Fibroblast of lung (primary cell): ENCODE measurements at regions not wholly inside any gene's neighbourhood (a gene's known extent, or its start where the extent isn't known, plus 50 kb on each side); places are given as distances from the start of the nearest gene placed in this dataset.
A peak's percentile ranks its signal among the peaks of the same experiment; 100 is the strongest.

Experiments
- DNase-seq, 2 donors: peaks; one replicate each; pipeline versions ENCODE4 v3.0.0 to v3.0.0-alpha.2; 2010; ENCODE audit warnings: low read depth in 2 of 2
- H2AFZ ChIP-seq: 2 replicates; pipeline ENCODE4 v1.5.1; 2012; ENCODE audit warnings: low read length, control low read depth, inconsistent platforms
- H3K27ac ChIP-seq: 2 replicates; pipeline ENCODE4 v1.5.1; 2011; ENCODE audit warnings: low read length, control low read depth; ENCODE audit not compliant: insufficient read depth
- H3K27me3 ChIP-seq: 2 replicates; pipeline ENCODE4 v1.5.1; 2011; ENCODE audit warnings: mild to moderate bottlenecking, low read length; ENCODE audit not compliant: control insufficient read depth, insufficient read depth
- H3K36me3 ChIP-seq: 2 replicates; pipeline ENCODE4 v1.5.1; 2011; ENCODE audit warnings: low read length; ENCODE audit not compliant: control insufficient read depth, insufficient read depth
- H3K4me1 ChIP-seq: 2 replicates; pipeline ENCODE4 v1.5.1; 2011; ENCODE audit warnings: low read length; ENCODE audit not compliant: control insufficient read depth, insufficient read depth; ENCODE audit errors: extremely low read depth
- H3K4me2 ChIP-seq: 2 replicates; pipeline ENCODE4 v1.5.1; 2011; ENCODE audit warnings: low read length, control low read depth; ENCODE audit not compliant: insufficient read depth; ENCODE audit errors: extremely low read depth
- H3K4me3 ChIP-seq, 4 experiments: fragments of 200-600 bp in 1 of 4; sonication (generic) in 1 of 4; replicated peaks in 1 of 4; 2 replicates each; pipeline ENCODE4 v1.5.1; 2011 to 2016; ENCODE audit warnings: low read length in 4 of 4, low read depth in 3 of 4, mild to moderate bottlenecking in 3 of 4, control low read depth in 2 of 4, inconsistent platforms in 1 of 4, mixed read lengths in 1 of 4; ENCODE audit not compliant: insufficient read depth in 1 of 4; ENCODE audit errors: control extremely low read depth in 1 of 4
- H3K79me2 ChIP-seq: 2 replicates; pipeline ENCODE4 v1.5.1; 2012; ENCODE audit warnings: mild to moderate bottlenecking, low read length, inconsistent platforms; ENCODE audit not compliant: control insufficient read depth, insufficient read depth
- H3K9ac ChIP-seq: 2 replicates; pipeline ENCODE4 v1.5.1; 2011; ENCODE audit warnings: mild to moderate bottlenecking, low read length, control low read depth; ENCODE audit not compliant: insufficient read depth
- H3K9me3 ChIP-seq: 2 replicates; pipeline ENCODE4 v1.5.1; 2012; ENCODE audit warnings: low read depth, low read length; ENCODE audit not compliant: control insufficient read depth, insufficient read depth
- H4K20me1 ChIP-seq: 2 replicates; pipeline ENCODE4 v1.5.1; 2011; ENCODE audit warnings: low read length; ENCODE audit not compliant: control insufficient read depth, insufficient read depth; ENCODE audit errors: extremely low read depth
- EZH2 ChIP-seq: IDR thresholded peaks from 2 replicates; pipeline ENCODE4 v1.5.1; 2012; ENCODE audit warnings: low read length, control low read depth, mild to moderate bottlenecking; ENCODE audit errors: missing control alignments
- TF ChIP-seq, protein P1 (sequence below), 2 donors: IDR thresholded peaks in 1 of 2; conservative IDR thresholded peaks in 1 of 2; 1 replicate in 1 of 2; 2 replicates in 1 of 2; pipeline ENCODE4 v1.5.1; 2011 to 2012; ENCODE audit warnings: low read length in 2 of 2, control low read depth in 1 of 2, inconsistent platforms in 1 of 2, low read depth in 1 of 2, mild to moderate bottlenecking in 1 of 2

DNA sequence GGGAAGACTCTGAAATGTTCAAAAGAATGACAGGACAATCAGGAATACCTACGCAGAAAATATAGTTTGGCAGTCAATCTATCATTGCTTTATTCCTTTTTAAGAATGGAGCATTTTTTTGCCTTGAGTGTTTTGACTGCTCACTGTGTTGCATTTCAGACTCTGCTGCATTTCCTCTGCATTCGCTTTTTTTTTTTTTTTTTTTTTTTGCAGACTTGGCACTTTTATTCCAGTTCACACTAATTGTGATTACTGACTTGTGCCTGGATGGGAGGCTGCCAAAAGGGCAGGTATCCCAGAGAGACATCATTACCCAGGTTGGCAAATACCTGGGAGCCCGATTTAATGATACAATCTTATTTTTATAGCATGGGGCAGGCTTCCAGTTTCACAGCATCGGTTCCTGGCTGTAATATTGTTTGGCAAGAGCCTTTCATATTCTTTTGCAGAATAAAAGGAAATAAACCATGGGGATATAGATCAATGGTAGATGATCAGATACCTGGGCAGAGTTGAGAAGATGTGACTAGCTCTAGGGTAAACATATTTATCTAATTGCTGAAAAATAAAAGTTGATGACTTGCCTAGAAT, 1132.6 kb downstream of the MAT2B start:
- Histone ChIP-seq H3K9me3 (no peaks in the 10 kb centered on the region), H3K9ac (no peak overlapping the region), H3K36me3 (no peaks in the 10 kb centered on the region), H2AFZ (no peak overlapping the region), H3K79me2 (no peaks in the 10 kb centered on the region), H4K20me1 (no peaks in the 10 kb centered on the region), H3K4me2 (no peak overlapping the region), H3K4me1 (no peaks in the 10 kb centered on the region), H3K4me3 (no peak overlapping the region), H3K27ac (no peak overlapping the region), H3K27me3 (no peaks in the 10 kb centered on the region)
- no peak for TF ChIP-seq EZH2
- TF ChIP-seq, protein P1, sequence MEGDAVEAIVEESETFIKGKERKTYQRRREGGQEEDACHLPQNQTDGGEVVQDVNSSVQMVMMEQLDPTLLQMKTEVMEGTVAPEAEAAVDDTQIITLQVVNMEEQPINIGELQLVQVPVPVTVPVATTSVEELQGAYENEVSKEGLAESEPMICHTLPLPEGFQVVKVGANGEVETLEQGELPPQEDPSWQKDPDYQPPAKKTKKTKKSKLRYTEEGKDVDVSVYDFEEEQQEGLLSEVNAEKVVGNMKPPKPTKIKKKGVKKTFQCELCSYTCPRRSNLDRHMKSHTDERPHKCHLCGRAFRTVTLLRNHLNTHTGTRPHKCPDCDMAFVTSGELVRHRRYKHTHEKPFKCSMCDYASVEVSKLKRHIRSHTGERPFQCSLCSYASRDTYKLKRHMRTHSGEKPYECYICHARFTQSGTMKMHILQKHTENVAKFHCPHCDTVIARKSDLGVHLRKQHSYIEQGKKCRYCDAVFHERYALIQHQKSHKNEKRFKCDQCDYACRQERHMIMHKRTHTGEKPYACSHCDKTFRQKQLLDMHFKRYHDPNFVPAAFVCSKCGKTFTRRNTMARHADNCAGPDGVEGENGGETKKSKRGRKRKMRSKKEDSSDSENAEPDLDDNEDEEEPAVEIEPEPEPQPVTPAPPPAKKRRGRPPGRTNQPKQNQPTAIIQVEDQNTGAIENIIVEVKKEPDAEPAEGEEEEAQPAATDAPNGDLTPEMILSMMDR (conservative IDR thresholded peaks at IDR 0.05 in 1 of 2, IDR thresholded peaks at IDR 0.05 in 1 of 2; ENCODE audit: low read depth in 1 of 2, low read length in 2 of 2) = no peak
- no peak for DNase-seq

DNA sequence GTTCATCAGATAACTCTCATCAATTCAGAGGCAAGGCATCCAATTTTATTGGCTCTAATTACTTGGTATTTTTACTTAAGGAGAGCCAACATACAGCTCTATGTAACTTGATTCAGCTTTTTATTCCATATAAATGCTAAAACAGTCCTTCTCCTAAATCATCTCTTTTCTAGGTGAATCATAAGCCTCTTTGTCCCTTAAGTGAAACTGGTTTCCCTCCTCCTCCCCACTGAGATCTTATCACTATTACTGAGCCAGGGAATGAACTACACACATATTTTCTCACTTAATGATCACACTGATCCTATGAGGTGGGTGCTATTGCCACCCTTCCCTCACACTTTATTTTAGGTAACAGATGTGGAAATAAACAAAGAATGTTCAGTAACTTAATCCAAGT, 1143.8 kb downstream of the MAT2B start:
- no peak overlapping the region for H3K4me3 ChIP-seq
- no peak for TF ChIP-seq EZH2
- TF ChIP-seq, protein P1 (conservative IDR thresholded peaks at IDR 0.05 in 1 of 2, IDR thresholded peaks at IDR 0.05 in 1 of 2; ENCODE audit: low read depth in 1 of 2, low read length in 2 of 2) = no peak
- DNase-seq = peak in 1 of 2 donors; percentile 64
- no peak overlapping the region for H3K27ac ChIP-seq
- H3K4me1 ChIP-seq = no peaks in the 10 kb centered on the region
- H3K9ac ChIP-seq = no peak overlapping the region
- H3K27me3 ChIP-seq = no peaks in the 10 kb centered on the region
- H2AFZ ChIP-seq = no peak overlapping the region
- H3K79me2 ChIP-seq = no peaks in the 10 kb centered on the region
- no peaks in the 10 kb centered on the region for H4K20me1 ChIP-seq
- no peaks in the 10 kb centered on the region for H3K36me3 ChIP-seq
- no peak overlapping the region for H3K4me2 ChIP-seq
- no peaks in the 10 kb centered on the region for H3K9me3 ChIP-seq

DNA sequence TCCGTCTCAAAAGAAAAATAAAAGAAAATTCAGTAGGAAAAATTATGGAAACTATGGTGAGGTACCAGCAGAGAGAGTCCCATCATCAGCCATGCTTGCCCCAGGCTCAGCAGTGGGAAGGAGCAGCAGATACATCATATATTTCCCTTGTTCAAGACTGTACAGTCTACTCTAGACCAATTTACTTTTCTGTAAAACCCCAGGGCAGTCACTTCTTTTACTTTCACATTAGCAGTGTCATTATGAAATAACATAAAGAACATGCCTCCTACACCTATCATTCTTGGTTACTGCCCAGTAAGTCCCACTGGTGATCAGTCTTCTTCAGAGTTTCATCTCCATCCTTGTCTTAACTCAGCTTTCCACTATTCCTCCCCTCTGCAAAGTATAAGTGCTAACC, 1145.0 kb downstream of the MAT2B start:
- Histone ChIP-seq H3K27me3 (no peaks in the 10 kb centered on the region), H3K4me1 (no peaks in the 10 kb centered on the region), H3K27ac (no peak overlapping the region), H3K9me3 (no peaks in the 10 kb centered on the region), H3K9ac (no peak overlapping the region), H3K36me3 (no peaks in the 10 kb centered on the region), H3K79me2 (no peaks in the 10 kb centered on the region), H3K4me3 (no peak overlapping the region), H2AFZ (no peak overlapping the region), H3K4me2 (no peak overlapping the region), H4K20me1 (no peaks in the 10 kb centered on the region)
- no peak for TF ChIP-seq EZH2
- TF ChIP-seq, protein P1 (conservative IDR thresholded peaks at IDR 0.05 in 1 of 2, IDR thresholded peaks at IDR 0.05 in 1 of 2; ENCODE audit: low read depth in 1 of 2, low read length in 2 of 2) = no peak
- no peak for DNase-seq
